NCI-H69 (cell line): ENCODE measurements at regions not wholly inside any gene's neighbourhood (a gene's known extent, or its start where the extent isn't known, plus 50 kb on each side); places are given as distances from the start of the nearest gene placed in this dataset.

Experiments used
- DNase-seq: peaks from one replicate; lab custom pipeline; 2025; lab: John Stamatoyannopoulos, UW

DNA sequence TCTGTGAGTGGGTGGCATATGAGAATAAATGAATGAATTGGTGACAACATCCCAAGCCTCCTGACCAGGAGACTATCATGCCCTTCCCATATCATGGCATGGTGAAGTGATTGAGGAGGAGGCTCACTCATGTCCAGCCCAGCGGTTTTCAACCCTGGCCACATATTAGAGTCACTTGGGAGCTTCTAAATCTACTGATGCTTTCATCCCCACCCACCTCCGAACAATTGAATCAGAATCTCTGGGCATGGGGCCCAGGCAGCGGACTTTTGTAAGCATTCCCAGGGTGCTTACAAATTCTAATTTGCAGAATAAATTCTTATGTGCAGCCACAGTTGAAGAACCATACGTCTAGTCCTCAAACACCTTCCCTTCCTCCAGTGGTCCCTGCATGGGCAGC, 81.7 kb upstream of the SEC11C start:
- DNase-seq, result no peak

DNA sequence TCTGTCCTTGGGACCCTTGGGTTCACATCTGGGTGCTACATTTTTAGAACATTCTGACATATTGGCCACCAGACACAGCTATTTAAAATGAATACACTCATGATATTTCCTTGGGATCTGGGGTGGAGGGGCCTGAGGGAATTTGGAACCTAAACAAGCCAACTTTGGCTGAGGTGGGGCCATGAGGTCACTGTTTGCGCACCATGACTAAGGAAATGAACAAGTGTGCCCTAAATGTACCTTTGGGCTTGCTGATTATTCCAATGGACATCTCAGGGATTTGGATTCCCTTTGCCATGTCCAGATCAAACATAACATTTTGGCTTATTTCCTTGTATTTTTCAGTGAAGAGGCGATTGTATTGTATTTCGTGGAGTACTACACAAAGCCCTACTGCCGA, 80.5 kb upstream of the SEC11C start:
- no peak for DNase-seq

DNA sequence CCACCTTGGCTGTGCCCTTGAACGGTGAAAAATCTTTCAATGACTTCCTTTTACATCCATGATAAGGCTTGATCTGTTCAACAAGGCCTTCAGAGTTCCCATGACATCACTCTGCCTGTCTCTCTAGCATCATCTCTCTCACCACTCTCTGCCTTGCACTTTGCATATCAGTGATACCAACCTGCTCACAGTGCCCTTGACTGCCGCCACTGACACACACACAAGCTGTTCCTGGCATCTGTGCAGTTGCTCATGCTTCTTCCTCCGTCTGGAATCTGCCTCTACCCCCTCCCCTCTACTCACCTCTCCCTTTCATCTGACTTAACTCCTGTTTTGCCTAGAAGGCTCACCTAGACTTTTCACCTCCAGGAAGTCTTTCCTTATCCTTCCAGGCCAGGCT, 79.1 kb upstream of the SEC11C start:
- DNase-seq, result peak; percentile 66

DNA sequence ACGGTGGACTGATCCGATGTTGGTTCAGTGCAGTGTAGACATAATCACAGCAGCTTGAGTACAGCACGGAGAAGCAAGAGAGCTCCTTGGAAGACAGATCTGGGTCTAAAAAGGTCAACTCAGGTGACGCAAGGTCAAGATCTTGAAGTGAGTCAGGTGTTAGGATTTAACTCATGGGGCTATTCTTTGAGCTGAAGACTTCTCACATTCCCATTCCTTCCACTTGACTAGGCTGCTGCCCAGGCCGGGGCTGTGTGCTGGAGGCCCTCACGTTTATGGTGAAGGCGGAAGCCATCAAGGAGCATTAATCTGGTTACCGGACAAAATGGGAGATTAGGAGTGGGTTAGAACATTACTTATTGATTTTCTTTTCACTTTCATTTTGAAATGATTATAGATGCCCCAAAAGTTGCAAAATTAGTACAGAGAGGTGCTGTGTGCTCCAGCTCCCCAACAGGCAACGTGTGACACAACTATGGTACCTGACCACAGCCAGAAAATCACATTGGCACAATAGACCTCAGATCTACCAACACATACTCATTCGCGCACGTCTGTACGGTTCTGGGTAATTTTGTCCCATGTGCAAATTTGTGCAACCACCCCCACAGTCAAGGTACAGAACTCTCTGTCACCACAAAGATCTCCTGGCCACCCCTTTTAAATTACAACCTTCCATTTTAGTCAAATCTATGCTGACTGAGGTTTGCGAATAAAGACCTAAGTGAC, 77.6 kb upstream of the SEC11C start:
- DNase-seq, result no peak

DNA sequence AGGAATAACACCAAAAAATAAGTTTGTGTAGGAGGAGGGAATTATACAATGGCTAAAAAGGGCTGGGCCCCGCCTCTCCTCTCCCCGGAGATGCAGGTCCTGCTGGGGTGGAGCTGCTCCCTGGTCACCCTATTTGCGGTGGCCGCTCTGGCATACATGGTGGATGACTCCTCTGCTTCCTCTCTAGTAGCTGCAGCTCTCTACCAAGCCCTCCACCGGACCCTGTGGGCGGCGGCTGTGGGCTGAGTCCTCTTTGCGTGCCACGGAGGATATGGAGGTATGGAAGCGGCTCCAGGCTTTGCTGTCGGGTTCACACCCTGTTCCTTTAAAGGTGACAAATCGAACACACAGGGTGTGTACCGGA, 77.1 kb upstream of the SEC11C start:
- no peak for DNase-seq

DNA sequence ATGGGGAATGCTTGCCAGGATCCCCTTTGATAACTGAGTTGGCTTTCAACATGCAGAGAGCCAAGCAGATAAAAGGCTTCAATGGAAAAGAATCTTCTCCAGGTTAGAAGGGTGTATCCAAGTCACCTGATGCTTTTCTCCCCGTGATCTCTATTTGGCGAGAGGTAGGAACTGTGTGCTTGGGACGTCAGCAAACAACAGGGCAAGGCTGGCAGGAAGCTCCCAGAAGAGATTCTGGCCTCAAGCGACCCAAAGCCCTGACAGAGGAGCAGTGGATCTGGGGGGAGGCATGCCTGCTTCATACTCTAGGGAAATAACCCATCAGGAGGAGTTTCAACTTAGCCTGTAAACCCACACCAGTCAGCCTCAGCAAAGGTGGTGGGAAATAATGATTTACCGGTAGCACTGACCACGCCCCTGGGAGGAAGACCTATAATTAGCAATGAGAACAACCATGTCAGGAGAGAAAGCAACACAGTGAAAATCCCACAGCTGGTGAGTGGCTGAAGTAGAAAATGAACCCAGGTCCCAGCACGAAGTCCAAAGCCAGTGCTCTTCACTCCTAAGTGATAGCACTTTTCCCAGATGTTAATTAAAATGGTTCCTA, 76.3 kb upstream of the SEC11C start:
- peak; percentile 99 for DNase-seq

DNA sequence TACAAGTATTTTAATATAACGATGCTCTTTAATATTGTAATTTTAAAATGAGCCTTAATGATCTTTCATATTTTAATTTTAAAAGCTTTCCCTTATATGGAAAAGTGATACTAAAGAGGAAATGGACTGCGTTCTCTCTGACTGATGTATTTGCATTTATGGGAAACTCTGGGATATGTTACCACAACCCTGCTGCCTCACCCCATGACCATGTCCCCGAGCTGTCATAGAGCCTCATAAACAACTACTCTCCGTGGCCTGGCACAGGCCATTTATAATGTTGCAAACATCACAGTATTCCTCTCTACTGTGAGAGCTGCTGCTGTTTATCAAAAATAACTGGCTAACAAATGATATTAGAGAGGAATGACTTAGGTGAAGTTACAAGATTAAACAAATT, 75.8 kb upstream of the SEC11C start:
- peak; percentile 76 for DNase-seq

DNA sequence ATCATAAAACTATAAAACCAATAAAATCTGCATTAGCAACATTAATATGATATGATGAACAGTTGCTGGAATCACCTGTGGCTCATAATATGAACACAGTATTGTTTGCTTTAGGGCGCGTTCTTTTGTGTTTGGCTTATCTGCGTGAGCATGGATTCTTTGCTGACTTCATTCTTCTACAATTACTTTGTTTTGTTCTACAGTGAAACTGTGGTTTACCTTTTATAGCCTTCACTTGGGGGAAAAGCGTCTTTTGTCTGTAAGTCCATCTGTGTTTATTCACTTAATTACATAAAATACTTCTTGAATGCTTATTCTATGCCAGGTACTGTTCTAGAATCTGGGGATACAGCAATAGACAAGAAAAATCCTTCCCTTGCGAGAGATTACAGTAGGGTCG, 74.0 kb upstream of the SEC11C start:
- DNase-seq, result peak; percentile 96

DNA sequence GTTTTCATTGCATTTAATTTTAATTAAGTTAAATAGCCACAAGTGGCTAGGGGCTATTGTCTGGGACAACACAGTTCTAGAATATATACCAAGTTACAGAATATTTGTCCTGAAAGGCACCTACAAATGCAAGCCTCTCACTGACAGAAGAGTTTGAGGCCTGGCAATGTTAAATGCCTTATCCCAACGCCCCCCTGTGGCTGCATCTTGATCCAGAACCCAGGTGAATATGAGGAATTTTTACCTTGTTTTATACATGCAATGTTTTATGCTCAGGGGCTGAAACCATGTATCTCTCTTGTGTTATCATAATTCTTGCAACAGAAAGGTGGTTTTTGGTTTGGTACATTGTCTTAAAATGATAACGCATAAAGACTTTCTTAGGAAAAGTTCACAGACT, 71.8 kb upstream of the SEC11C start:
- peak; percentile 73 for DNase-seq

DNA sequence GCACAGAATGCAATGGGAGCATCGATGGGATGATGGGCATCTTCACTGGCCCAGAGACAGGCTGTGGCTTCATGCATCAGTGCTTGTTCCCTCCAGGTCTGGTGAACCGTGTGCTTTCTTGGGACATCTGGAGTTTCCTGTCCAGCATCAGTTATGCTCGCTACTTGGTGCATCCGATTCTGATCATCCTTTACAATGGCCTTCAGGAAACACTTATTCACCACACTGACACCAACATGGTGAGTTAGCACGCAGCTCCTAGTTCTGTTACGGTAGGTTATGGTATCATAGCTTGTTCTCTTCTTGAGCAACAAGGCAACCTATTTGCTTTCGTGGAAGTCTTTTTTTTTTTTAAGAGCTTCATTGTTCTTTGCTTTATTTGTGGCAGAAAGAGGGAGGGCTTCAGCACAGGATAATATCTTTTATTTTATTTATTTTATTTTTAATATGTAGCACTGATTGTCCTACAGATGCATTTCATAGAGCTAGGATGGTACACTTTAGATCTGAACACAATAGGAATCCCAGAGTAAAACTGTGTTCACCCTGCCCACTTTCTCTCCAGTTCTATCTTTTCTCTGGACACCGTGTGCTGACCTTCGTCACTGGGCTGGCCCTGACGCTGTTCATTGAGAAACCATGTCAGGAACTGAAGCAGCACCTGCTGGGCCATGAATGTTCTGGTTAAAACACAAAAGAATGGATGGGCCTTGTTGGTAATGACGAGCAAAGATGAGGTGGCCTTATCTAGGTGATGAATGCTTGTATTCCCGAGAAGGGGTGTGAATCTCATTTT, 71.2 kb upstream of the SEC11C start:
- DNase-seq, result no peak

DNA sequence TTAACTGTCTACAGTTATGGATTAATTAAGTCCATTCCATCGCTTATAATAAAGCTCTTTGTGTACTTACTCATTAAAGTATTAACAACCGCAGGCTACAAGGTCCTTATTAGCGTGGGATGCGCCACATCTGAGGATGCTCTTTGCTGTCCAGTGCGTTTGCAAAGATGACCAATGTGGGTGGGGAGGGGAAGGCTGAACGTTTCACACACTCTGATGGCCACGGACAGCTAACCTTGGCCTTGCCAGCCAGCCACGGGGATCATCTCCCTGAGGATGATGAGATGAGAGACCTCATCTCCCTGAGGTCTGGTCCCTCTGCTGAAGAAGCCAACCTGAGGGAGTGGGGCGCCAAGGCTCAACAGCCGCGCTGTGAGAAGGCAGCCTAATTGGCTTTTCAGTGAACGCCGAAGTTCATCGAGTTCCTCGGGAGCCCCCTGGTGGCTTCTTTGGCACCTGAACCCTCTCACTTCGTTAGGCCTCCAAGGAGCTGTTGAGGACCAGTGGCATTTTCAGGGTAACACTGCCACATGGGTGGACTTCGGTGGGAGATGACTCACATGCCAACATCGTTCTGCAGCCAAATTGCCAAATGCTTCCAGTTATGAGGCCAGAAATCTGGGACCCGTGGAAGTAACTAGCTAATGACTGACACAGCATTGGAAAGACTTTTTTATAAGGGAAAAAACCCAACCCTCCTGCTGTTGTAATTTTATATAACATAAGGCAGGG, 69.3 kb upstream of the SEC11C start:
- DNase-seq, result peak; percentile 98

DNA sequence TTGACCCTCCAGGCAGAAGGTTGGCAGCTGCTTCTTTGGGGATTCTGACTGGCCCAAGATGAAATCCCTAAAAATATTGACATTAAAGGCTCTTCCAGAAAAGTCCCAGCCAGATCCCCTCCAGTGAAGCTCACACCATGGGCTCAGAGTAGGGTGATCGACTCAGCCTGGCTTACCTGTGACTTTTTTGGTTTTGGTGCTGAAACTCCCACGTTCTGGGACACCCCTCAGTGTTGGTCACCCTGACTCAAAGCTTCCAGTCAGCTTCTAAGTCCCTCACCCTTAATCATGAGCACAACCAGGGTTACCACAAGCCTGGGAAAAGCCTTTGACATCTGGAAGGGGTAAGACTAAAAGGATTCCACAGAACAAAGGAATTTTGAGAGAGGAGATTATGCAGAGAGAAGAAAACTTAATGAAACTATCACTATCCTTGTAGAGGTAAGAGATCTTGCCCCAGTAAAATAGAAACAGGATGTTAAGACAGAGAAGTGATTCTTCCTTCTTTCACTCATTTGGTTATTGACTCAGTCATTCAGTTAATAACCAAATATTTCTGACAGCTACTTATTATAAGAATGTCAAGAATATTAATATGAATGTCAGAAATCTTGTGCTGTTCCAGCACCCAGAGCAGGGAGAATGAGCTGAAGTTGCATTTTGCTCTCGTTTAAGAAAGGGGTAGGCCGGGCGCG, 66.8 kb upstream of the SEC11C start:
- DNase-seq, result no peak

DNA sequence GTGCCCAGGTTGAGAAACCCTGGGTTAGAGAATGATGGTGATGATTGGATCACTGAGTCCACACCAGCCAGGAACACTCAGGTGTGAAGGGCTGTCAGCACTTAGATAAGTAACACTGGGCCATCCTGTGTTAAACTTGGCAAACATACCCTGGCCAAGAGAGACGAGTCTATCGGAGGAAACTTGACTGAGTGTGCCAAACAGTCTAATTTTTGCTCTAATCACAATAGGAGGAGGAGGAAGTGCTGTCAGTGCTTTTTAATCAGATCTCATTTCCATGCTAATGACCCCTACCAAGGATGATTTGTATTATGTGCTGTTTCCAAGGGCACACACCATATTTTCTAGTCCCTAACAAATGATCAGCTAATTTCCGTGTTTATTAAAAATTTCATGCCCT, 63.8 kb upstream of the SEC11C start:
- no peak for DNase-seq

DNA sequence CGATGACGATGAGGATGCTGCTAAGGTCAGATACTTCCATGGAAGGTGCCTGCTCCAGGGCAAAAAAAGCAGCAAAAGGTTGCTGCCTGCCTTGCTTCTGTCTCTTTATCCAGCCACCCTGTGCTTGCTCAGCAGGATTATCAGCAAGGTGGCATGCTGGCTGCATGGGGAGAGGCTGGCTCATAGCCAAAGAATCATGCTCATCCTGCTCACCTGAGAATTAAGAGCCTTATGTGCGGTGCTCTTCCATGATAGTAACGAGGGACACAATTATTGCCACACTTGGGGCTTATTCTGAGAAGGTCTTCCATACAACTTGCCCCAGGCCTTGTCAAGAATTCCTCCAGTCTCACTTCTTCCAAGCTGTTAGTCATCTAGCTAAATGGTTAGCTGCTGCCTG, 60.4 kb upstream of the SEC11C start:
- peak; percentile 91 for DNase-seq

DNA sequence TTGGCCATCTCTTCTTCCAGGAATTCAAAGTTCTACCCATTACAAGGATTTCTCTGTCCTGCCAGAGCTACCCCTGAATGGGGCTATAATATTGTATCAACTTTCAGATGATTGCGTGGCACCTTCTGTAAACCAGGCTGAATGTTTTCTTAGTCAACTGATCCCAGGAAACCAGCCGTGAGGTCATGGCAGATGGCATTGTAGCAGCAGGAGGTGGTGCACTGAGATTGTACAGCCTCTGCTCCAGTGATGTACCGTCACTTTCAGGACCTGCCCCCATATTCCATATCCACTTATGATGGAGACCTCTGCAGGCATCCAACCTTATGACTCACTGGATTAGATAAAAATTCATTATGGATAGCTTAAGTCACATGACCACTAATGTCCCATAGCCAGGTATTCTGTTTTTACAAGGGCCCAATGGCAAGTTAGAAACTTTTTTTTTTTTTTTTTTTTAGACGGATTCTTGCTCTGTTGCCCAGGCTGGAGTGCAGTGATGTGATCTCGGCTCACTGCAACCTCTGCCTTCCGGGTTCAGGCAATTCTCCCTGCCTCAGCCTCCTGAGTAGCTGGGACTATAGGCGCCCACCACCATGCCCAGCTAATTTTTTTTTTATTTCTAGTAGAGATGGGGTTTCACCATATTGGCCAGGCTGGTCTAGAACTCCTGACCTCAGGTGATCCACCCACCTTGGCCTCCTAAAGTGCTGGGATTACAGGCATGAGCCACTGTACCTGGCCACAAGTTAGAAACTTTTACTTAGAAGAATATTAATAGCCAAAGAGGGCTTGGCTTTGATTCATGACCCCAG, 59.8 kb upstream of the SEC11C start:
- DNase-seq, result peak; percentile 98

DNA sequence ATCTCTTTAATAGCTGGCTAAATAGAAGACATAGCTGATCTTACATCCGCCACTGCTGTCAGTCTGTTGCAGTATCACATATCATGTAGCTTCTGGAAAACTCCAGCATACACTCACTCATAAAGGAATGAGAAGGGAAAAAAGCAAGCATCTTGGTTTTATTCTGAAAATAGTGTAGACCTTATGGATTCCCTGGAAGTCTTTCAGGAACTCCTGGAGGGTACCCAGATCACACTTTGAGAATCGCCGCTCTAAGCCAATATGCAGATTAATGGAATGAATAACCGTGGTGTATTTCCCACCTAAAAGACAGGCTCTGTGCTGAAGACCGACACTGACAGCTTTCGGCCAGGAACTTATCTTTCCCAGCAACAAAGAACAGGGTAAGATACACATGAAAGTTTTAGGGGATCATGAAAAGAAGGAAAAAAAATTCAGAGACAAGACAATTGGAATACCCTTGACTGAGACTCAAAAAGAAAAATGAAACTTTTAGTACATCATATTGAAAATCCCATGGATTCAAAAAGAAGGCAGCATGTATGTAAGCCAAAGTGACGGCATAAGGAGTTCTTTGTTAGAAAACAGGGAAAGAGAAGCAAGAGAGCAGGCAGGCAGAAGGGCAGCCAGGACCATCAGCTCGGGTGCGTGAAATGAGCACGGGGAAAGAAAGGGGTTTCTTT, 56.4 kb upstream of the SEC11C start:
- DNase-seq, result no peak

DNA sequence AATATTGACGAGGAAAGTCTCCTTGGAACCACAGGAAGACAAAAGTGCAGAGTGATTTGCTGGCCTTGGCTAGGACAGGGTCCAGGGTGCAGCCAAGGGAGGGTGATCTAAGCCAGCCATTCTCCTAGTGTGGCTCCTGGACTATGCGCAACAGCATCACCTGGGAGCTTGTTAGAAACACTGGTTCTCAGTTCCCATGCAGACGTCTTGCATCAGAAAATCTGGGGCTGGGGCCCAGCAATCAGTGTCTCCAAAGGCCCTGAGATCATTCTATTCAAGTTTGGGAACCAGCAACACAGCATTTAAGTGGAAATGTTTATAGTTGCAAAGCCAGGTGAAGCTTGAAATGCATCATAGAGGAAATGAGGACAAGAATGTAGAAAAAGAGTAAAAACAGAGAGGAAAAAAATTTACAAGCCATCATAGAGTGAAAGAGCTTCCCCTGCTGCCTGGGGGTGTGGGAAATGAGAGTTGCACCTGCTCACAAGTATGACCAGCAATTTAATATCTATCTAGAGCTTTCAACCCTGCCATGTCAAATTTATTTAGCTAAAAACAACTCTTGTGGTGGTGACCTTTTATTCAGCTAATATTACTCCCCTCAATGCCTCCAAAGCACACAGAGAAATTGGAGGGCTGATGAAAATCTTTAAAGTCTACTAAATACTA, 54.4 kb upstream of the SEC11C start:
- DNase-seq, result peak; percentile 33

DNA sequence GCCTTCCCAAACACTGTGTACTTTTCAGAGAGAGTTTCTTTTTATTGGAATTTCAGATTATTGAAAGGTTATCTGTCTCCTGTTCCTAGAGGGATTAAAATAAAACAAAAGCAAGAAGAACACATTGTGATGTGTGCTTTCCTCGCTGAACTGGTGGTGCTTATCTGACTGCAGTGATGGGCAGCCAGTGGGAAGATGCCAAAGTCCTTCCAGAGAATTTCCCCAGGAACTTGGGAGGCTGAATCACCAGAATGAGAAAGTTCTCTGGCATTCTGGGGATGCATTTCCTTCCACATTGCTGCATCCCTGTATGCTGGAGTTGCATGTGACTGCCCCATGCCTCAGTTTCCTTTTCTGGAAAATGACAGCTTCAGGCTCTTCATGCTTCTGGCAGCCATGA, 53.9 kb upstream of the SEC11C start:
- no peak for DNase-seq

DNA sequence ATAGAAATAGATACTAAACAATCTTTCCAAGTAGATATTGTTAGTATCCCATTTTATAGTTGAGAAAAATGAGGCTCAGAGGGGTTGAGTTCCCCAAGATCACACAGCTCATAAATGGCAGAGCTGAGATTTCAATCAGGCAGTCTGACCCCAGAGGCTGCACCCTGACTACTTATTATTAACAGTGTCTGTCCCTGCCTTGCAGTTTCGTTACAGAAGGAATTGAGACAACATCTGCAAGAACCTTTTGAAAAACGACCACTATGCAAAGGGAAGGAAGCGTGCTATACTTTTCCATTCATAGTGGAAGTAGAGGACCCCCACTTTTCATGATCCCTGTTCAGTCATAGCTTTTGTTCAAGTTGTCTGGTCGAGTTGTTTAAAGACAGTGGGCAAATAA, 53.2 kb upstream of the SEC11C start:
- DNase-seq, result no peak

DNA sequence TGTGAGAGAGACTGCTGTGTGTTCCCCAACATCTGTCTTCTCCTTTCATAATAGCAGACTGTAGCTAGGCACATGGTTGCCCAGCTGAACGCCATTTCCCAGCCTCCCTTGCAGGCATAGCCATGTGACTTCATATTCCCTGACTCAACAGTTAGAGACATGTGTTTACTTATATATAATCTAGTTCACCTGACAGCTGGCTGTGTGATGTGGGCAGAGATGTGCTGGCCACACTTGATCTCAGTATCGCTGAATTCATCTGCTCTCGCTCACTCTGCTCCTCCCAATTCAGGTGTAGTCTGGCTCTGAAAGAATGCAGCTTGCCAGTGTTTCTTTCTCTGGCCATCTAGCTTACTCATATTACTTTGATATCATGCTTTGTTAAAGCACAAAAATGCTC, 52.3 kb upstream of the SEC11C start:
- peak; percentile 48 for DNase-seq
